ENCODE measurements at regions not wholly inside any gene's neighbourhood (a gene's known extent, or its start where the extent isn't known, plus 50 kb on each side); places are given as distances from the start of the nearest gene placed in this dataset.
A peak's percentile ranks its signal among the peaks of the same experiment; 100 is the strongest.

GRCh38 chr10:3290550-3290949 is 118.0 kb upstream of the PITRM1 start:
- H3K36me3 ChIP-seq: no peaks in the 10 kb centered on the region
- in situ Hi-C loops (cut with MboI; ENCODE audit: low pct_ligation_motif_present in 1 of 4, low pct_unique_long_range_greater_than_20kb in 1 of 4, low sequenced_read_pairs in 3 of 4) (no loop called here), intact Hi-C loops (cut with DNase I; ENCODE audit: low total_unique reads) (no loop called here)
- H3K9me3 ChIP-seq: no peaks in the 10 kb centered on the region
- DNase-seq: no peak
- H3K27me3 ChIP-seq: no peaks in the 10 kb centered on the region
- H3K27ac ChIP-seq: no peak overlapping the region
- TF ChIP-seq POLR2AphosphoS5 (IDR thresholded peaks at IDR 0.05) (no peak), POLR2A (IDR thresholded peaks at IDR 0.05) (no peak)
- no peak overlapping the region for H3K4me3 ChIP-seq
- WGBS, 2 donors (ENCODE audit: low coverage in 1 of 2): 77% methylated on average over 12 of the region's 12 CpGs; no CpG with 5 or more reads in 1 of the 2 donors
- H3K4me1 ChIP-seq: peaks cover 3 to 28% (median 9%) of the 10 kb centered on the region in 4 donors

- H3K27me3 ChIP-seq: no peaks in the 10 kb centered on the region
- in situ Hi-C loops (cut with MboI; ENCODE audit: low pct_ligation_motif_present in 1 of 4, low pct_unique_long_range_greater_than_20kb in 1 of 4, low sequenced_read_pairs in 3 of 4) (no loop called here), intact Hi-C loops (cut with DNase I; ENCODE audit: low total_unique reads) (no loop called here)
- DNase-seq: peak; percentile 91
- peak overlapping the region in 2 of 4 donors; percentile 4 to 26 for H3K4me3 ChIP-seq
- H3K27ac ChIP-seq: peak overlapping the region in 3 of 4 donors; percentile 46 to 63 (median 58)
- peaks cover 0 to 7% (median 3%) of the 10 kb centered on the region in 4 donors for H3K4me1 ChIP-seq
- H3K36me3 ChIP-seq: no peaks in the 10 kb centered on the region
- TF ChIP-seq, protein P1, sequence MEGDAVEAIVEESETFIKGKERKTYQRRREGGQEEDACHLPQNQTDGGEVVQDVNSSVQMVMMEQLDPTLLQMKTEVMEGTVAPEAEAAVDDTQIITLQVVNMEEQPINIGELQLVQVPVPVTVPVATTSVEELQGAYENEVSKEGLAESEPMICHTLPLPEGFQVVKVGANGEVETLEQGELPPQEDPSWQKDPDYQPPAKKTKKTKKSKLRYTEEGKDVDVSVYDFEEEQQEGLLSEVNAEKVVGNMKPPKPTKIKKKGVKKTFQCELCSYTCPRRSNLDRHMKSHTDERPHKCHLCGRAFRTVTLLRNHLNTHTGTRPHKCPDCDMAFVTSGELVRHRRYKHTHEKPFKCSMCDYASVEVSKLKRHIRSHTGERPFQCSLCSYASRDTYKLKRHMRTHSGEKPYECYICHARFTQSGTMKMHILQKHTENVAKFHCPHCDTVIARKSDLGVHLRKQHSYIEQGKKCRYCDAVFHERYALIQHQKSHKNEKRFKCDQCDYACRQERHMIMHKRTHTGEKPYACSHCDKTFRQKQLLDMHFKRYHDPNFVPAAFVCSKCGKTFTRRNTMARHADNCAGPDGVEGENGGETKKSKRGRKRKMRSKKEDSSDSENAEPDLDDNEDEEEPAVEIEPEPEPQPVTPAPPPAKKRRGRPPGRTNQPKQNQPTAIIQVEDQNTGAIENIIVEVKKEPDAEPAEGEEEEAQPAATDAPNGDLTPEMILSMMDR (IDR thresholded peaks at IDR 0.05): peak in 1 of 5 experiments; percentile 27
- TF ChIP-seq EP300 (IDR thresholded peaks at IDR 0.05; ENCODE audit: low read depth) (no peak), POLR2AphosphoS5 (IDR thresholded peaks at IDR 0.05) (peak; percentile 29 to 66 (median 45)), POLR2A (IDR thresholded peaks at IDR 0.05) (peak; percentile 11)
- 54 to 56% methylated on average over 4 to 42 of the region's 42 CpGs for WGBS, 2 donors (ENCODE audit: low coverage in 1 of 2)
- no peaks in the 10 kb centered on the region for H3K9me3 ChIP-seq
These were observed 115.2 kb upstream of the PITRM1 start for GRCh38 chr10:3287572-3288445.

- H3K4me1 ChIP-seq: peaks cover 0 to 3% (median 1%) of the 10 kb centered on the region in 4 donors
- no peak overlapping the region for H3K4me3 ChIP-seq
- intact Hi-C loops (cut with DNase I; ENCODE audit: low total_unique reads) (no loop called here), in situ Hi-C loops (cut with MboI; ENCODE audit: low pct_ligation_motif_present in 1 of 4, low pct_unique_long_range_greater_than_20kb in 1 of 4, low sequenced_read_pairs in 3 of 4) (no loop called here)
- H3K9me3 ChIP-seq: no peaks in the 10 kb centered on the region
- DNase-seq: no peak
- WGBS, 2 donors (ENCODE audit: low coverage in 1 of 2): 88 to 89% methylated on average over 1 of the region's 1 CpG
- H3K36me3 ChIP-seq: no peaks in the 10 kb centered on the region
- H3K27me3 ChIP-seq: no peaks in the 10 kb centered on the region
- no peak for TF ChIP-seq POLR2AphosphoS5 (IDR thresholded peaks at IDR 0.05)
- TF ChIP-seq POLR2A (IDR thresholded peaks at IDR 0.05): no peak
- TF ChIP-seq EP300 (IDR thresholded peaks at IDR 0.05; ENCODE audit: low read depth): no peak
- TF ChIP-seq, protein P1 (IDR thresholded peaks at IDR 0.05): no peak
- H3K27ac ChIP-seq: peak overlapping the region in 1 of 4 donors; percentile 18
These were observed 110.1 kb upstream of the PITRM1 start for GRCh38 chr10:3282674-3283017.

DNA sequence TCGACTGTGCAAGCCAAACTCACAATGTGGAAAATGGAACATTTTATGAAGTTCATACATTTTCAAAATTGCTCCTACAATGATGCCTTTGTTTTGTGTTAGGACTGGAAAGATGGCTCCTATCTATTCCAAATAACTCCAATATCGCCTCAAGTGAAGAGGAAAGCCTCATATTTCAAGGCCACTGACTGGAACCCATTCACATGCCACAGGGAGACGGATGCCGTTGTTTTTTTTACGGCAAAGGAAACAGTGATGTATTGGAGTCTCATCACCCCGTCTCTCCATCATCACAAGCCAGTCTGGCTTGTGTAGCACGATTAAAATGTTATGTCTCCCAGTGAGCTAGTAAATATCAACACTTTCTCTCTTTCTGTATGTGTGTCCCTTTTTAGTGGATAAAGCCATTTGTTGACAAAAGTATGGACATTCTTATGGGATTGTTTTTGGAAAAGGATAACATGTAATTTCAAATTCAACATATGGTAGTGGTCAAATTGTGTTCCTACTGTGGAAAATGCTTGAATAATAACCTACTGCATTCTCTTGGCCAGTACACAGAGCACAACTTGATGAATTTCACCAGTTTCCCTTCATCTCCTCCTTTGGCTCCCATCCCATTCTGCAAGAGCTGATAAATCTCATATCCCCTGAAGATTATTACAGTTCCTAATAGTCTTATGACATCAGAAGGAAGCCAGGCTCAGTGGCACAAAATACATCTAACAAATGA is 109.5 kb upstream of the PITRM1 start:
- Histone ChIP-seq H3K27me3 (no peaks in the 10 kb centered on the region), H3K27ac (peak overlapping the region in 1 of 4 donors; percentile 18), H3K4me1 (no peaks in the 10 kb centered on the region), H3K36me3 (no peaks in the 10 kb centered on the region), H3K4me3 (no peak overlapping the region), H3K9me3 (no peaks in the 10 kb centered on the region)
- TF ChIP-seq, protein P1 (IDR thresholded peaks at IDR 0.05): no peak
- TF ChIP-seq POLR2A (IDR thresholded peaks at IDR 0.05) (no peak), EP300 (IDR thresholded peaks at IDR 0.05; ENCODE audit: low read depth) (no peak), POLR2AphosphoS5 (IDR thresholded peaks at IDR 0.05) (no peak)
- in situ Hi-C loops (cut with MboI; ENCODE audit: low pct_ligation_motif_present in 1 of 4, low pct_unique_long_range_greater_than_20kb in 1 of 4, low sequenced_read_pairs in 3 of 4): no loop called here
- DNase-seq: no peak
- 69 to 81% methylated on average over 3 to 7 of the region's 7 CpGs for WGBS, 2 donors (ENCODE audit: low coverage in 1 of 2)
- intact Hi-C loops (cut with DNase I; ENCODE audit: low total_unique reads): no loop called here

All from transverse colon (tissue), 4 donors.